CD4-positive, alpha-beta T cell treated with Interleukin-6 at 100 ng/mL for 8 hours (primary cell): ENCODE measurements at regions not wholly inside any gene's neighbourhood (a gene's known extent, or its start where the extent isn't known, plus 50 kb on each side); places are given as distances from the start of the nearest gene placed in this dataset.

ENCODE experiments used
- DNase-seq: peaks from one replicate; pipeline ENCODE4 v3.0.0-alpha.2; 2020; ENCODE audit warnings: mixed read lengths, low spot score

- DNase-seq, result no peak
Measured at GRCh38 chr20:11841972-11842461, 75.7 kb upstream of the BTBD3 start.

- DNase-seq, result no peak
Measured at GRCh38 chr20:11843289-11843688, 74.4 kb upstream of the BTBD3 start.

DNA sequence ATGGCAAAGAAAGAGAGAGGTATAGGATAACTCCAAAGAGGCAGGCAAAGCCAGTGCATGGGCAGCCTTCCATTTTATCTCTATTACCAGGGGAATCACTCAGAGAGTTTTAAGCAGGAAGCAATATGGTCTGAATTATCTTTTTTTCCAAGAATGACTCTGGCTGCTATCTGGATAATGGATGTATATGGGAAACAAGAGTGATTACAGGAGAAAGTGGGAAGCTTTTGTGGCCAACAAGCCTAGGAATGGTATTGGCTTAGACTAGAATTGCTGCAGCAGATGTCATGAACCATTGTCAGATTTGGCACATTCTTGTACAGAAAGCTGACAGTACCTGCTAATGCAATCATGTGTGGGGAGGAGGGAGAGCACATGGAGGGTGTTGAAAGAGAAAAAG, 73.0 kb upstream of the BTBD3 start:
- no peak for DNase-seq

DNA sequence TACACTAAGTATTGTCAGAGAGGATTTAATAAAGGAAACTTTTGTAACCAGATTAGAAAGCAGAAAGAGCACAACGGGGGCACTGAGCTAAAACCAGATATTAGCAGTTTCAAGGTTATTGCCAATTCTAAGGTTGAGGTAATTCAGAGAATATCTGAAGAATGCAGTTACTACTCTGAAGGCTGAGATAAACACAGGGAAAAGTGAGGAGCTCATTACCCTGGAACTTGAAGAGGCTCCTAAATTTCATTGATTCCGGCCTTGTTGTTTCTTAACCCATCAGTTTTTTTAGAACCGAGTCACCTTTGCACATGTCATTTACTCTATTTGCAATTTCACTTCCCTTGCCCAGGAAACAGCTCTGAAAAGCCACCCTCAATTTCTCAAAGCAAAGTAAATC, 72.4 kb upstream of the BTBD3 start:
- DNase-seq, result no peak

- DNase-seq, result no peak
Measured at GRCh38 chr20:11846131-11846530, 71.6 kb upstream of the BTBD3 start.

- DNase-seq, result no peak
Measured at GRCh38 chr20:11847827-11848226, 69.9 kb upstream of the BTBD3 start.

DNA sequence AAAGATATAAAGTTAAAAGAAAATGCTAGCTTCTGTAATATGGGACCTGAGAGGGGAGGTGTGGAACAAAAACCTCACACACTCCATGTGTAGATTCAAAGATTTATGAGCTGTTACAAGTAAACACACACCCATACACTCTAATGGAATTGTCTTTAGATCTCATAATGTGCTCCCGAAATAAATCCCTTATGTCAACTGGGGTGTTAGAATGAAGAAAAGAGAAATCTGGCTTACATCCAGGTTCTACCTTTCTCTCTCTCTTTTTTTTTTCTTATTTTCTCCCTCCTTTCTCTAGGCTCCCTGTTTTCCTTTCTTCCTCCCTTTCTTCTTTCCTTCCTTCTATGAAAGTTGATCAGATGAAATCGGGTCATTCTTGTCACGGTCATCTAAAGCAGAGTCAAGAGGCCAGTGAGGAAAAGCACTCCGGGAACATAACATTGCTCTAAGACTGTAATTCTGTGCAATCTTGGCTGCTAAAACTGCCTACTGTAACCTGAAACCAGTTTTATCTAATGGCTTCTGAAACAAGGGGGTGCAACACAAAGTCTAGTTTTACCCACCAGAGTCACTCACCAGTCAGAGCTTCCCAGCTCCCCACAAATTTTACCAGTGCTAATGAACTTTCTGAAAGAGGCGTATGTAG, 68.3 kb upstream of the BTBD3 start:
- DNase-seq, result no peak

GRCh38 chr20:11849976-11850670, 67.6 kb upstream of the BTBD3 start:
- no peak for DNase-seq

DNA sequence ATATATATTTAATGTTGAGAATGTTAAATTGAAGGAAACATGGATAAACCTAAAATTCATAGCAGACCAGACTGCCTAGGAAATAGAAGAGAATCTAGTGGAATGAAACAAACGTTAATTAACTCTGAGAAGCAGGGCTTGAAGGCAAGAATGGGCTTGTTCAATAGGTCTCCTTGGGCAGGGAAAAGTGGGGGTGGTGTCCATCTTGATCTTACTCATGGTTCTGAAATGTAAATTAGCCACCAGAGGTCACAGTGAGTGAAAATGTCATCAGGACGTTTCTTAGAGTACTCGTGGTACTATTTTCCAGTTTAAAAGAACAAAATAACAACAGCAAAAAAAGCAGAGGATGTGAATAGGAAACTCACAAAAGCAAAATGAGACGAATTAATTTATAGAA, 66.8 kb upstream of the BTBD3 start:
- no peak for DNase-seq

- no peak for DNase-seq
Measured at GRCh38 chr20:11851646-11852045, 66.0 kb upstream of the BTBD3 start.

- no peak for DNase-seq
Measured at GRCh38 chr20:11852189-11852588, 65.5 kb upstream of the BTBD3 start.

DNA sequence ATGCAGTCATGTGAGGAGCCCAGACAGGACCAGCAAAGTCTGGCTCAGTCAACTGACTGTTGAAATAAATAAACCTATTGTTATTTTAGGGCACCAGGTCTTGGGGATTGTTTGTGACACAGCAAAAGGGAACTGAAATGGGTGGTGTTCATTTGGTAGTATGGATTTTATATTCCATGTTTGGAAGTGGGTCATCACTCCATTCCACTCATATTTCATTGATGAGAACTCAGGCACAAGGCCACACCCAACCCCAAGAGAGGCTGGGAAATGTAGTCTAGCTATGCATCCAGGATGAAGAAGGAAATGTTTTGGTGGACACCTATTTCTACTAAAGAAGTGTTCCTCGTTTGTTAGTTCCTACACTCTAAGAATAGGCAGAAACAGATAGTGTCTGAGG, 64.9 kb upstream of the BTBD3 start:
- no peak for DNase-seq

- DNase-seq, result no peak
Measured at GRCh38 chr20:11853359-11853758, 64.3 kb upstream of the BTBD3 start.

- no peak for DNase-seq
Measured at GRCh38 chr20:11861479-11861878, 56.2 kb upstream of the BTBD3 start.

GRCh38 chr20:11867291-11867919, 50.3 kb upstream of the BTBD3 start:
- no peak for DNase-seq
